GM12878 (cell line): ENCODE measurements at regions not wholly inside any gene's neighbourhood (a gene's known extent, or its start where the extent isn't known, plus 50 kb on each side); places are given as distances from the start of the nearest gene placed in this dataset.

Source experiments
- BRCA1 ChIP-seq: IDR thresholded peaks from 2 replicates; pipeline ENCODE4 v1.6.1; 2011; ENCODE audit warnings: low read depth, low read length, improper control_type of control experiment
- CREB1 ChIP-seq: IDR thresholded peaks from 2 replicates; pipeline ENCODE4 v1.6.1; 2012; ENCODE audit warnings: low read depth, mild to moderate bottlenecking, inconsistent platforms
- CTCF ChIP-seq, 3 experiments: IDR thresholded peaks in 2 of 3; conservative IDR thresholded peaks in 1 of 3; 2 replicates each; pipeline ENCODE4 v1.5.1; 2011; ENCODE audit warnings: low read depth in 3 of 3, low read length in 3 of 3, mild to moderate bottlenecking in 3 of 3, control low read depth in 2 of 3, moderate library complexity in 2 of 3, inconsistent platforms in 1 of 3, mixed read lengths in 1 of 3; ENCODE audit not compliant: control insufficient read depth in 2 of 3, insufficient read depth in 1 of 3; ENCODE audit errors: extremely low read depth in 1 of 3
- FOXM1 ChIP-seq: IDR thresholded peaks from 2 replicates; pipeline ENCODE4 v1.6.1; 2012; ENCODE audit warnings: low read depth, mild to moderate bottlenecking, inconsistent platforms, low read length, moderate library complexity
- JUNB ChIP-seq: IDR thresholded peaks from 2 replicates; pipeline ENCODE4 v1.6.1; 2016; ENCODE audit warnings: antibody characterized with exemption, mild to moderate bottlenecking
- PKNOX1 ChIP-seq: fragments of 450-650 bp; IDR thresholded peaks from 2 replicates; pipeline ENCODE4 v1.6.1; 2016; ENCODE audit warnings: mild to moderate bottlenecking
- POLR2A ChIP-seq: IDR thresholded peaks from 2 replicates; pipeline ENCODE4 v1.6.1; 2011; ENCODE audit warnings: low read depth, mild to moderate bottlenecking, low read length
- TF ChIP-seq, protein P1 (sequence below): IDR thresholded peaks from 2 replicates; pipeline ENCODE4 v1.6.1; 2011; ENCODE audit warnings: borderline replicate concordance, low read depth, mild to moderate bottlenecking, moderate library complexity, low read length; ENCODE audit not compliant: insufficient read depth, poor library complexity, severe bottlenecking
- TF ChIP-seq, protein P2 (sequence below): fragments of 450-650 bp; IDR thresholded peaks from 2 replicates; pipeline ENCODE4 v1.6.1; 2016; ENCODE audit warnings: mild to moderate bottlenecking, moderate library complexity, borderline replicate concordance
- TF ChIP-seq, protein P3 (sequence below): fragments of 450-650 bp; IDR thresholded peaks from 2 replicates; pipeline ENCODE4 v1.6.1; 2017; ENCODE audit warnings: antibody characterized with exemption, mild to moderate bottlenecking, moderate library complexity

DNA sequence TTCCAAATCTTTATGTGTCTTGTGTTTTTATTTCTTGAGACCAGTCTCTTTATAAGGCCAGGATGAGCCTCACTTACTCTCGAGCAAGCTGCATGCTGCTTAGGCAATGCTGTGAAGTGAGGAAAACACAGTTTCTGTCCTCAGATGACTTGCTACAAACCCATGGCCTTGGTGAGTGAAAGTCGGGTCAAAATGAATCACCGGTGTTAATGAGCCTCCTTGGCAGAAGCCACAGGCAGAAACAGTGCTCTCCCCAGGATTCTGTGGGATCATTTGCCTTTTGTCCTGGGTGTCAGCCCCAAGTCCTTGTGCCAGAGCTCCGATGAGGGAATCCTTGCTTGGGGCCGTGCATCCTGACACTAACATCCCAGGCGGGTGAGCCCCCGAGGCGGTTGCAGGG, 482.5 kb downstream of the QKI start:
- TF ChIP-seq JUNB (no peak), CTCF (IDR thresholded peaks at IDR 0.05 in 2 of 3, conservative IDR thresholded peaks at IDR 0.05 in 1 of 3; ENCODE audit: control insufficient read depth in 2 of 3, extremely low read depth in 1 of 3, insufficient read depth in 1 of 3, low read depth in 3 of 3, low read length in 3 of 3) (no peak), POLR2A (no peak), BRCA1 (no peak), FOXM1 (no peak), PKNOX1 (no peak), CREB1 (no peak)
- TF ChIP-seq, protein P1, sequence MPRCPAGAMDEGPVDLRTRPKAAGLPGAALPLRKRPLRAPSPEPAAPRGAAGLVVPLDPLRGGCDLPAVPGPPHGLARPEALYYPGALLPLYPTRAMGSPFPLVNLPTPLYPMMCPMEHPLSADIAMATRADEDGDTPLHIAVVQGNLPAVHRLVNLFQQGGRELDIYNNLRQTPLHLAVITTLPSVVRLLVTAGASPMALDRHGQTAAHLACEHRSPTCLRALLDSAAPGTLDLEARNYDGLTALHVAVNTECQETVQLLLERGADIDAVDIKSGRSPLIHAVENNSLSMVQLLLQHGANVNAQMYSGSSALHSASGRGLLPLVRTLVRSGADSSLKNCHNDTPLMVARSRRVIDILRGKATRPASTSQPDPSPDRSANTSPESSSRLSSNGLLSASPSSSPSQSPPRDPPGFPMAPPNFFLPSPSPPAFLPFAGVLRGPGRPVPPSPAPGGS, result no peak
- TF ChIP-seq, protein P2, sequence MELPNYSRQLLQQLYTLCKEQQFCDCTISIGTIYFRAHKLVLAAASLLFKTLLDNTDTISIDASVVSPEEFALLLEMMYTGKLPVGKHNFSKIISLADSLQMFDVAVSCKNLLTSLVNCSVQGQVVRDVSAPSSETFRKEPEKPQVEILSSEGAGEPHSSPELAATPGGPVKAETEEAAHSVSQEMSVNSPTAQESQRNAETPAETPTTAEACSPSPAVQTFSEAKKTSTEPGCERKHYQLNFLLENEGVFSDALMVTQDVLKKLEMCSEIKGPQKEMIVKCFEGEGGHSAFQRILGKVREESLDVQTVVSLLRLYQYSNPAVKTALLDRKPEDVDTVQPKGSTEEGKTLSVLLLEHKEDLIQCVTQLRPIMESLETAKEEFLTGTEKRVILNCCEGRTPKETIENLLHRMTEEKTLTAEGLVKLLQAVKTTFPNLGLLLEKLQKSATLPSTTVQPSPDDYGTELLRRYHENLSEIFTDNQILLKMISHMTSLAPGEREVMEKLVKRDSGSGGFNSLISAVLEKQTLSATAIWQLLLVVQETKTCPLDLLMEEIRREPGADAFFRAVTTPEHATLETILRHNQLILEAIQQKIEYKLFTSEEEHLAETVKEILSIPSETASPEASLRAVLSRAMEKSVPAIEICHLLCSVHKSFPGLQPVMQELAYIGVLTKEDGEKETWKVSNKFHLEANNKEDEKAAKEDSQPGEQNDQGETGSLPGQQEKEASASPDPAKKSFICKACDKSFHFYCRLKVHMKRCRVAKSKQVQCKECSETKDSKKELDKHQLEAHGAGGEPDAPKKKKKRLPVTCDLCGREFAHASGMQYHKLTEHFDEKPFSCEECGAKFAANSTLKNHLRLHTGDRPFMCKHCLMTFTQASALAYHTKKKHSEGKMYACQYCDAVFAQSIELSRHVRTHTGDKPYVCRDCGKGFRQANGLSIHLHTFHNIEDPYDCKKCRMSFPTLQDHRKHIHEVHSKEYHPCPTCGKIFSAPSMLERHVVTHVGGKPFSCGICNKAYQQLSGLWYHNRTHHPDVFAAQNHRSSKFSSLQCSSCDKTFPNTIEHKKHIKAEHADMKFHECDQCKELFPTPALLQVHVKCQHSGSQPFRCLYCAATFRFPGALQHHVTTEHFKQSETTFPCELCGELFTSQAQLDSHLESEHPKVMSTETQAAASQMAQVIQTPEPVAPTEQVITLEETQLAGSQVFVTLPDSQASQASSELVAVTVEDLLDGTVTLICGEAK, result no peak
- TF ChIP-seq, protein P3, sequence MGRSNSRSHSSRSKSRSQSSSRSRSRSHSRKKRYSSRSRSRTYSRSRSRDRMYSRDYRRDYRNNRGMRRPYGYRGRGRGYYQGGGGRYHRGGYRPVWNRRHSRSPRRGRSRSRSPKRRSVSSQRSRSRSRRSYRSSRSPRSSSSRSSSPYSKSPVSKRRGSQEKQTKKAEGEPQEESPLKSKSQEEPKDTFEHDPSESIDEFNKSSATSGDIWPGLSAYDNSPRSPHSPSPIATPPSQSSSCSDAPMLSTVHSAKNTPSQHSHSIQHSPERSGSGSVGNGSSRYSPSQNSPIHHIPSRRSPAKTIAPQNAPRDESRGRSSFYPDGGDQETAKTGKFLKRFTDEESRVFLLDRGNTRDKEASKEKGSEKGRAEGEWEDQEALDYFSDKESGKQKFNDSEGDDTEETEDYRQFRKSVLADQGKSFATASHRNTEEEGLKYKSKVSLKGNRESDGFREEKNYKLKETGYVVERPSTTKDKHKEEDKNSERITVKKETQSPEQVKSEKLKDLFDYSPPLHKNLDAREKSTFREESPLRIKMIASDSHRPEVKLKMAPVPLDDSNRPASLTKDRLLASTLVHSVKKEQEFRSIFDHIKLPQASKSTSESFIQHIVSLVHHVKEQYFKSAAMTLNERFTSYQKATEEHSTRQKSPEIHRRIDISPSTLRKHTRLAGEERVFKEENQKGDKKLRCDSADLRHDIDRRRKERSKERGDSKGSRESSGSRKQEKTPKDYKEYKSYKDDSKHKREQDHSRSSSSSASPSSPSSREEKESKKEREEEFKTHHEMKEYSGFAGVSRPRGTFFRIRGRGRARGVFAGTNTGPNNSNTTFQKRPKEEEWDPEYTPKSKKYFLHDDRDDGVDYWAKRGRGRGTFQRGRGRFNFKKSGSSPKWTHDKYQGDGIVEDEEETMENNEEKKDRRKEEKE, result no peak
